ENCODE measurements at regions not wholly inside any gene's neighbourhood (a gene's known extent, or its start where the extent isn't known, plus 50 kb on each side); places are given as distances from the start of the nearest gene placed in this dataset.

DNA sequence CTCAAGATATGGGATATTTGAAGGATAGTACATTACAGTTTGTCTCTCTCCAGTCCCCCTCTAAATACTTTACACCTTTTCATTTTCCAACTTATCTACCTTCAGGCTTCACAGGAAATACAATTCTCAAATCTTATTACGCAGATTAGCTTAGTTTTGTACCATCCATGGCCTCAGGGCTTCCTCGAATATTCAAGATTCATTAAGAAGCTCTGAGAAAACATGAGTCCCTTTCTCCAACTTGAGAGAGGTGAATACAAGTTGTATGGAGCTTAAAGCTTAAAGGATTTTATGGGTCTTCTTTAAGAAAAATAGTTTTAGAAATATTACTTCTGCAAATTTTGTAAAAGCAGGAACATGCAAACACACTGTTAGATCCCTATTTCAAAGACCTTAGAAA, 1212.5 kb downstream of the GALC start:
- Histone ChIP-seq H3K9me1 (replicated peaks; ENCODE audit: control insufficient read depth, extremely low read depth, insufficient read depth, low read length) (no peaks in the 10 kb centered on the region), H3K36me3 (ENCODE audit: control insufficient read depth in 2 of 2, extremely low read depth in 1 of 2, insufficient read depth in 2 of 2, low read length in 2 of 2) (no peaks in the 10 kb centered on the region), H3K9me3 (replicated peaks; ENCODE audit: control insufficient read depth, insufficient read depth, low read length) (no peaks in the 10 kb centered on the region), H3K9ac (replicated peaks; ENCODE audit: extremely low read depth, insufficient read depth, low read length) (no peak overlapping the region), H3K79me2 (ENCODE audit: control insufficient read depth, insufficient read depth, low read length) (no peaks in the 10 kb centered on the region), H3K4me2 (ENCODE audit: insufficient read depth, low read length) (no peak overlapping the region), H3K4me1 (ENCODE audit: control insufficient read depth, extremely low read depth, insufficient read depth, low read length) (no peaks in the 10 kb centered on the region), H4K20me1 (replicated peaks; ENCODE audit: control insufficient read depth, extremely low read depth, insufficient read depth, low read length) (no peaks in the 10 kb centered on the region), H3K4me3 (replicated peaks in 1 of 3; ENCODE audit: insufficient read depth in 1 of 3, low read depth in 1 of 3, low read length in 3 of 3) (no peak overlapping the region), H3K27ac (ENCODE audit: insufficient read depth, low read depth, low read length) (no peak overlapping the region), H2AFZ (ENCODE audit: low read depth, low read length) (no peak overlapping the region), H3K27me3 (ENCODE audit: control insufficient read depth in 2 of 2, insufficient read depth in 2 of 2, low read length in 2 of 2) (no peaks in the 10 kb centered on the region)
- no TSS peak for BruUV-seq (replicated peaks)
- intact Hi-C loops (cut with micrococcal nuclease) (no loop called here), dilution Hi-C loops (cut with MboI; ENCODE audit: extremely low pct_ligation_motif_present, low sequenced_read_pairs) (no loop called here)
- TF ChIP-seq, protein P1, sequence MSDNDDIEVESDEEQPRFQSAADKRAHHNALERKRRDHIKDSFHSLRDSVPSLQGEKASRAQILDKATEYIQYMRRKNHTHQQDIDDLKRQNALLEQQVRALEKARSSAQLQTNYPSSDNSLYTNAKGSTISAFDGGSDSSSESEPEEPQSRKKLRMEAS (IDR thresholded peaks at IDR 0.05; ENCODE audit: insufficient read depth, insufficient read length) = no peak
- TF ChIP-seq POLR2AphosphoS5 (IDR thresholded peaks at IDR 0.05; ENCODE audit: insufficient read depth, low read depth, low read length) = no peak
- no peak for TF ChIP-seq EZH2 (IDR thresholded peaks at IDR 0.05; ENCODE audit: borderline replicate concordance, low read depth, low read length, severe bottlenecking)
- no peak for TF ChIP-seq JUN (IDR thresholded peaks at IDR 0.05; ENCODE audit: borderline replicate concordance, insufficient read depth, insufficient read length, low read depth)
- TF ChIP-seq MYC (IDR thresholded peaks at IDR 0.05; ENCODE audit: low read depth, low read length) = no peak
- TF ChIP-seq GATA2 (IDR thresholded peaks at IDR 0.05; ENCODE audit: insufficient read depth, insufficient read length, low read depth, low read length) = no peak
- TF ChIP-seq POLR2A (IDR thresholded peaks at IDR 0.05; ENCODE audit: low read depth, low read length) = no peak
- TF ChIP-seq FOS (IDR thresholded peaks at IDR 0.05; ENCODE audit: borderline replicate concordance, insufficient read depth, low read length) = no peak
- TF ChIP-seq, protein P2, sequence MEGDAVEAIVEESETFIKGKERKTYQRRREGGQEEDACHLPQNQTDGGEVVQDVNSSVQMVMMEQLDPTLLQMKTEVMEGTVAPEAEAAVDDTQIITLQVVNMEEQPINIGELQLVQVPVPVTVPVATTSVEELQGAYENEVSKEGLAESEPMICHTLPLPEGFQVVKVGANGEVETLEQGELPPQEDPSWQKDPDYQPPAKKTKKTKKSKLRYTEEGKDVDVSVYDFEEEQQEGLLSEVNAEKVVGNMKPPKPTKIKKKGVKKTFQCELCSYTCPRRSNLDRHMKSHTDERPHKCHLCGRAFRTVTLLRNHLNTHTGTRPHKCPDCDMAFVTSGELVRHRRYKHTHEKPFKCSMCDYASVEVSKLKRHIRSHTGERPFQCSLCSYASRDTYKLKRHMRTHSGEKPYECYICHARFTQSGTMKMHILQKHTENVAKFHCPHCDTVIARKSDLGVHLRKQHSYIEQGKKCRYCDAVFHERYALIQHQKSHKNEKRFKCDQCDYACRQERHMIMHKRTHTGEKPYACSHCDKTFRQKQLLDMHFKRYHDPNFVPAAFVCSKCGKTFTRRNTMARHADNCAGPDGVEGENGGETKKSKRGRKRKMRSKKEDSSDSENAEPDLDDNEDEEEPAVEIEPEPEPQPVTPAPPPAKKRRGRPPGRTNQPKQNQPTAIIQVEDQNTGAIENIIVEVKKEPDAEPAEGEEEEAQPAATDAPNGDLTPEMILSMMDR (IDR thresholded peaks at IDR 0.05; ENCODE audit: extremely low read depth in 1 of 2, insufficient read depth in 1 of 2, low read depth in 1 of 2, low read length in 2 of 2) = no peak
- CTCF ChIA-PET = no interaction called here
- DNase-seq (ENCODE audit: low read depth, low spot score) (no peak), FAIRE-seq (no peak)
- POLR2A ChIA-PET = no interaction called here
